ENCODE measurements at regions not wholly inside any gene's neighbourhood (a gene's known extent, or its start where the extent isn't known, plus 50 kb on each side); places are given as distances from the start of the nearest gene placed in this dataset.

- DNase-seq (ENCODE audit: low spot score) = no peak
- Mint-ChIP-seq H3K36me3 (ENCODE audit: low read depth, unreplicated experiment) (no peaks in the 10 kb centered on the region), H3K4me1 (ENCODE audit: unreplicated experiment) (no peaks in the 10 kb centered on the region), H3K4me3 (ENCODE audit: unreplicated experiment) (no peak overlapping the region), H3K27me3 (ENCODE audit: unreplicated experiment) (no peaks in the 10 kb centered on the region), H3K27ac (ENCODE audit: unreplicated experiment) (no peak overlapping the region), H3K9me3 (ENCODE audit: unreplicated experiment) (no peaks in the 10 kb centered on the region)
- TF ChIP-seq CTCF (IDR thresholded peaks at IDR 0.05; ENCODE audit: unreplicated experiment) = no peak
Measured at GRCh38 chr14:97353102-97353501, 555.9 kb downstream of the VRK1 start.

- no peak for TF ChIP-seq CTCF (IDR thresholded peaks at IDR 0.05; ENCODE audit: unreplicated experiment)
- Mint-ChIP-seq H3K4me1 (ENCODE audit: unreplicated experiment) (no peaks in the 10 kb centered on the region), H3K27ac (ENCODE audit: unreplicated experiment) (no peak overlapping the region), H3K36me3 (ENCODE audit: low read depth, unreplicated experiment) (no peaks in the 10 kb centered on the region), H3K4me3 (ENCODE audit: unreplicated experiment) (no peak overlapping the region), H3K9me3 (ENCODE audit: unreplicated experiment) (no peaks in the 10 kb centered on the region), H3K27me3 (ENCODE audit: unreplicated experiment) (peaks cover 3% of the 10 kb centered on the region)
- DNase-seq (ENCODE audit: low spot score) = no peak
Measured at GRCh38 chr14:97354119-97354722, 557.0 kb downstream of the VRK1 start.

DNA sequence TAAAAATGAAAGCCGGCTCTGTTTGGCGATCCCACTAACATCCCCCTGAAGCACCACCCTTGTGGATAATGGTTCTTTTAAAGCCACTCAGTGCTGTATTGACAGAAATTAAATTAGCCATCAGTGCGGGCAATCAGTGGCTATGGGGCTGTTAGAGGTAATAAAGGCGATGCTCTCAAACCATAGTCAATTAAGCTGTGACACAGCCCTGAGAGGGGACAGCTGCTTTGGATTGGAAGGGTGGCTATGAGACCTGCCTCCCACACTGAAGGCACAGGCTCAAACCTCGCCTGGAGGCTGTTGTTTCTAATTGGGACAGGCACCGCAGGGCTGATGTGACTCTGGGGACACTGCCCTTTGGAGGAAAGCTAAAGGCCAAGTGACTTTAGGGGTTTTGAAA, 562.2 kb downstream of the VRK1 start:
- Mint-ChIP-seq H3K27ac (ENCODE audit: unreplicated experiment) (no peak overlapping the region), H3K4me1 (ENCODE audit: unreplicated experiment) (no peaks in the 10 kb centered on the region), H3K36me3 (ENCODE audit: low read depth, unreplicated experiment) (no peaks in the 10 kb centered on the region), H3K27me3 (ENCODE audit: unreplicated experiment) (peaks cover 3% of the 10 kb centered on the region), H3K9me3 (ENCODE audit: unreplicated experiment) (no peaks in the 10 kb centered on the region), H3K4me3 (ENCODE audit: unreplicated experiment) (no peak overlapping the region)
- DNase-seq (ENCODE audit: low spot score) = no peak
- TF ChIP-seq CTCF (IDR thresholded peaks at IDR 0.05; ENCODE audit: unreplicated experiment) = no peak

- no peak for TF ChIP-seq CTCF (IDR thresholded peaks at IDR 0.05; ENCODE audit: unreplicated experiment)
- H3K4me3 Mint-ChIP-seq (ENCODE audit: unreplicated experiment) = no peak overlapping the region
Measured at GRCh38 chr14:97361181-97361580, 564.0 kb downstream of the VRK1 start.

GRCh38 chr14:97361958-97362357, 564.8 kb downstream of the VRK1 start:
- H3K4me1 Mint-ChIP-seq (ENCODE audit: unreplicated experiment) = peaks cover 5% of the 10 kb centered on the region
- H3K27ac Mint-ChIP-seq (ENCODE audit: unreplicated experiment) = no peak overlapping the region
- DNase-seq (ENCODE audit: low spot score) = no peak
- TF ChIP-seq CTCF (IDR thresholded peaks at IDR 0.05; ENCODE audit: unreplicated experiment) = no peak
- H3K27me3 Mint-ChIP-seq (ENCODE audit: unreplicated experiment) = peaks cover 3% of the 10 kb centered on the region
- H3K36me3 Mint-ChIP-seq (ENCODE audit: low read depth, unreplicated experiment) = no peaks in the 10 kb centered on the region
- no peaks in the 10 kb centered on the region for H3K9me3 Mint-ChIP-seq (ENCODE audit: unreplicated experiment)
- no peak overlapping the region for H3K4me3 Mint-ChIP-seq (ENCODE audit: unreplicated experiment)

More at GRCh38 chr14:97361181-97361580, 564.0 kb downstream of the VRK1 start:
- peaks cover under 1% of the 10 kb centered on the region for H3K4me1 Mint-ChIP-seq (ENCODE audit: unreplicated experiment)
- H3K36me3 Mint-ChIP-seq (ENCODE audit: low read depth, unreplicated experiment) = no peaks in the 10 kb centered on the region
- no peak overlapping the region for H3K27ac Mint-ChIP-seq (ENCODE audit: unreplicated experiment)
- no peaks in the 10 kb centered on the region for H3K9me3 Mint-ChIP-seq (ENCODE audit: unreplicated experiment)
- H3K27me3 Mint-ChIP-seq (ENCODE audit: unreplicated experiment) = peaks cover 3% of the 10 kb centered on the region
- no peak for DNase-seq (ENCODE audit: low spot score)
